Thyroid gland (tissue), 4 donors: ENCODE measurements at regions not wholly inside any gene's neighbourhood (a gene's known extent, or its start where the extent isn't known, plus 50 kb on each side); places are given as distances from the start of the nearest gene placed in this dataset.

ENCODE experiments used
- DNase-seq, 2 donors: peaks; one replicate each; pipeline ENCODE4 v3.0.0-alpha.2; 2019
- H3K27ac ChIP-seq, 3 donors: fragments of 200-600 bp; sonication (generic); 1 replicate in 2 of 3; 2 replicates in 1 of 3; pipeline ENCODE4 v1.5.1; 2016 to 2019; ENCODE audit warnings: mild to moderate bottlenecking in 1 of 3, moderate library complexity in 1 of 3
- H3K27me3 ChIP-seq: fragments of 200-600 bp; sonication (generic); one replicate; pipeline ENCODE4 v1.5.1; 2019
- H3K36me3 ChIP-seq, 2 donors: fragments of 200-600 bp; sonication (generic); one replicate each; pipeline ENCODE4 v1.5.1; 2016 to 2019
- H3K4me1 ChIP-seq, 2 donors: fragments of 200-600 bp; sonication (generic); one replicate each; pipeline ENCODE4 v1.5.1; 2017 to 2019
- H3K4me3 ChIP-seq, 3 donors: fragments of 200-600 bp; sonication (generic); replicated peaks in 1 of 3; 1 replicate in 2 of 3; 2 replicates in 1 of 3; pipeline ENCODE4 v1.5.1; 2016; ENCODE audit warnings: mild to moderate bottlenecking in 1 of 3
- H3K9me3 ChIP-seq: fragments of 200-600 bp; sonication (generic); one replicate; pipeline ENCODE4 v1.5.1; 2017
- CTCF ChIP-seq, 6 experiments: fragments of 200-600 bp in 3 of 6; fragments of 450-650 bp in 3 of 6; sonication (generic) in 3 of 6; IDR thresholded peaks; one replicate each; pipeline ENCODE4 v1.5.1; 2016 to 2019; ENCODE audit warnings: antibody characterized with exemption in 6 of 6, mild to moderate bottlenecking in 2 of 6, inconsistent platforms in 1 of 6, moderate library complexity in 1 of 6
- POLR2A ChIP-seq, 2 donors: fragments of 450-650 bp; IDR thresholded peaks; one replicate each; pipeline ENCODE4 v1.6.1; 2017; ENCODE audit warnings: antibody characterized with exemption in 2 of 2, mild to moderate bottlenecking in 2 of 2, moderate library complexity in 1 of 2
- WGBS, 2 donors: methylation state at CpG; one replicate each; pipeline ENCODE4 v1.1.5; 2017; 5-methylcytosine and 5-hydroxymethylcytosine counted together
- intact Hi-C: fragments of 100-400 bp; cut with DNase I; formaldehyde crosslinking; loops from one replicate; pipeline ENCODE4 v1.15.1; 2023

GRCh38 chr1:37391211-37392011 is 83.0 kb upstream of the ZC3H12A start:
- 13 to 18% methylated on average over 11 of the region's 11 CpGs for WGBS, 2 donors
- no peaks in the 10 kb centered on the region for H3K36me3 ChIP-seq
- no peak overlapping the region for H3K27ac ChIP-seq
- no peaks in the 10 kb centered on the region for H3K27me3 ChIP-seq
- no peaks in the 10 kb centered on the region for H3K9me3 ChIP-seq
- DNase-seq = no peak
- no peaks in the 10 kb centered on the region for H3K4me1 ChIP-seq
- no peak overlapping the region for H3K4me3 ChIP-seq
- intact Hi-C loops = no loop called here
- TF ChIP-seq CTCF (IDR thresholded peaks at IDR 0.05) (no peak), POLR2A (IDR thresholded peaks at IDR 0.05) (no peak)

- Histone ChIP-seq H3K27ac (no peak overlapping the region), H3K9me3 (no peaks in the 10 kb centered on the region), H3K36me3 (no peaks in the 10 kb centered on the region), H3K4me3 (no peak overlapping the region), H3K27me3 (no peaks in the 10 kb centered on the region), H3K4me1 (no peaks in the 10 kb centered on the region)
- WGBS, 2 donors = 64 to 65% methylated on average over 5 of the region's 5 CpGs
- TF ChIP-seq POLR2A (IDR thresholded peaks at IDR 0.05) (no peak), CTCF (IDR thresholded peaks at IDR 0.05) (no peak)
- intact Hi-C loops = no loop called here
- no peak for DNase-seq
Observed at GRCh38 chr1:37392051-37392450, 82.3 kb upstream of the ZC3H12A start.

- TF ChIP-seq POLR2A (IDR thresholded peaks at IDR 0.05) (no peak), CTCF (IDR thresholded peaks at IDR 0.05) (no peak)
- 33 to 37% methylated on average over 9 to 11 of the region's 11 CpGs for WGBS, 2 donors
- H3K9me3 ChIP-seq = no peaks in the 10 kb centered on the region
- DNase-seq = no peak
- H3K27me3 ChIP-seq = no peaks in the 10 kb centered on the region
- H3K4me3 ChIP-seq = no peak overlapping the region
- intact Hi-C loops = no loop called here
- no peak overlapping the region for H3K27ac ChIP-seq
- no peaks in the 10 kb centered on the region for H3K4me1 ChIP-seq
- H3K36me3 ChIP-seq = no peaks in the 10 kb centered on the region
Observed at GRCh38 chr1:37393173-37394120, 80.9 kb upstream of the ZC3H12A start.

GRCh38 chr1:37394574-37395464 is 79.6 kb upstream of the ZC3H12A start:
- no peaks in the 10 kb centered on the region for H3K27me3 ChIP-seq
- intact Hi-C loops = no loop called here
- H3K4me3 ChIP-seq = no peak overlapping the region
- H3K27ac ChIP-seq = no peak overlapping the region
- H3K36me3 ChIP-seq = no peaks in the 10 kb centered on the region
- TF ChIP-seq POLR2A (IDR thresholded peaks at IDR 0.05) (no peak), CTCF (IDR thresholded peaks at IDR 0.05) (no peak)
- 31 to 37% methylated on average over 10 of the region's 10 CpGs for WGBS, 2 donors
- no peaks in the 10 kb centered on the region for H3K4me1 ChIP-seq
- no peak for DNase-seq
- H3K9me3 ChIP-seq = no peaks in the 10 kb centered on the region
